CD14-positive monocyte (primary cell): ENCODE measurements at regions not wholly inside any gene's neighbourhood (a gene's known extent, or its start where the extent isn't known, plus 50 kb on each side); places are given as distances from the start of the nearest gene placed in this dataset.

Experiments
- DNase-seq, 3 donors: peaks; one replicate each; pipeline ENCODE4 v3.0.0-alpha.2; 2011 to 2022
- H2AFZ ChIP-seq: 2 replicates; pipeline ENCODE4 v1.6.0; 2012; ENCODE audit warnings: mild to moderate bottlenecking, low read depth, low read length, inconsistent platforms; ENCODE audit not compliant: insufficient read depth, poor library complexity, severe bottlenecking
- H3K27ac ChIP-seq, 2 donors: 1 replicate in 1 of 2; 2 replicates in 1 of 2; pipeline ENCODE4 v1.5.1; 2012 to 2013; ENCODE audit warnings: low read length in 2 of 2, control low read depth in 1 of 2, inconsistent platforms in 1 of 2, low read depth in 1 of 2, mild to moderate bottlenecking in 1 of 2
- H3K27me3 ChIP-seq, 2 donors: one replicate each; pipeline versions ENCODE4 v1.6.0 to v1.6.1; 2011 to 2013; ENCODE audit warnings: low read length in 2 of 2; ENCODE audit not compliant: control insufficient read depth in 2 of 2, insufficient read depth in 2 of 2
- H3K36me3 ChIP-seq, 2 donors: replicated peaks in 1 of 2; 1 replicate in 1 of 2; 2 replicates in 1 of 2; pipeline versions ENCODE4 v1.5.1 to v1.6.1; 2012 to 2013; ENCODE audit warnings: low read length in 2 of 2, control low read depth in 1 of 2, inconsistent platforms in 1 of 2, mild to moderate bottlenecking in 1 of 2; ENCODE audit not compliant: insufficient read depth in 2 of 2, control insufficient read depth in 1 of 2
- H3K4me1 ChIP-seq, 2 donors: 1 replicate in 1 of 2; 2 replicates in 1 of 2; pipeline versions ENCODE4 v1.5.1 to v1.6.1; 2012 to 2013; ENCODE audit warnings: low read length in 2 of 2, control low read depth in 1 of 2, inconsistent platforms in 1 of 2, mild to moderate bottlenecking in 1 of 2, moderate library complexity in 1 of 2; ENCODE audit not compliant: insufficient read depth in 2 of 2, control insufficient read depth in 1 of 2
- H3K4me2 ChIP-seq: replicated peaks from 2 replicates; pipeline ENCODE3; 2012; ENCODE audit warnings: low read length, moderate library complexity, mild to moderate bottlenecking; ENCODE audit not compliant: poor library complexity, severe bottlenecking; ENCODE audit errors: extremely low read depth
- H3K4me3 ChIP-seq, 3 experiments: fragments of 200-600 bp in 1 of 3; sonication (generic) in 1 of 3; replicated peaks in 1 of 3; 1 replicate in 2 of 3; 2 replicates in 1 of 3; pipeline ENCODE4 v1.5.1; 2011 to 2013; ENCODE audit warnings: low read length in 3 of 3, mild to moderate bottlenecking in 3 of 3, control low read depth in 2 of 3, low read depth in 2 of 3, inconsistent platforms in 1 of 3, moderate library complexity in 1 of 3
- H3K79me2 ChIP-seq: 2 replicates; pipeline ENCODE4 v1.6.0; 2012; ENCODE audit warnings: mild to moderate bottlenecking, control low read depth, inconsistent platforms, low read length, moderate library complexity; ENCODE audit not compliant: insufficient read depth
- H3K9ac ChIP-seq: 2 replicates; pipeline ENCODE4 v1.6.0; 2017; ENCODE audit warnings: low read length, mild to moderate bottlenecking; ENCODE audit not compliant: insufficient read depth, poor library complexity, severe bottlenecking
- H3K9me3 ChIP-seq, 2 donors: replicated peaks in 1 of 2; 1 replicate in 1 of 2; 2 replicates in 1 of 2; pipeline versions ENCODE4 v1.5.1 to v1.6.1; 2012 to 2013; ENCODE audit warnings: low read length in 2 of 2, control low read depth in 1 of 2; ENCODE audit not compliant: control insufficient read depth in 1 of 2, insufficient read depth in 1 of 2
- H4K20me1 ChIP-seq: 2 replicates; pipeline ENCODE4 v1.6.0; 2012; ENCODE audit warnings: mild to moderate bottlenecking, low read length, control low read depth, moderate library complexity; ENCODE audit not compliant: insufficient read depth
- H3K27ac Mint-ChIP-seq, 7 donors: one replicate each; pipeline ENCODE4 v1.8.0; 2020; ENCODE audit warnings: mild to moderate bottlenecking in 7 of 7, mixed read lengths in 7 of 7, moderate library complexity in 6 of 7, inconsistent platforms in 2 of 7
- H3K27me3 Mint-ChIP-seq, 3 donors: one replicate each; pipeline ENCODE4 v1.8.0; 2021 to 2022; ENCODE audit warnings: low read depth in 3 of 3, mild to moderate bottlenecking in 3 of 3, mixed read lengths in 3 of 3, moderate library complexity in 3 of 3, inconsistent platforms in 1 of 3
- H3K36me3 Mint-ChIP-seq, 2 donors: one replicate each; pipeline ENCODE4 v1.8.0; 2020; ENCODE audit warnings: mixed read lengths in 2 of 2, inconsistent platforms in 1 of 2, mild to moderate bottlenecking in 1 of 2
- H3K4me1 Mint-ChIP-seq: one replicate; pipeline ENCODE4 v1.8.0; 2020; ENCODE audit warnings: mild to moderate bottlenecking, mixed read lengths
- H3K4me3 Mint-ChIP-seq, 2 donors: one replicate each; pipeline ENCODE4 v1.8.0; 2020; ENCODE audit warnings: mild to moderate bottlenecking in 2 of 2, mixed read lengths in 2 of 2, moderate library complexity in 1 of 2
- H3K9me3 Mint-ChIP-seq, 7 donors: one replicate each; pipeline ENCODE4 v1.8.0; 2020 to 2022; ENCODE audit warnings: mixed read lengths in 7 of 7, mild to moderate bottlenecking in 6 of 7, moderate library complexity in 6 of 7, inconsistent platforms in 2 of 7
- WGBS: methylation state at CpG from one replicate; pipeline ENCODE4 v1.1.5; 2013; ENCODE audit warnings: missing lambda C conversion rate; ENCODE audit not compliant: insufficient coverage; 5-methylcytosine and 5-hydroxymethylcytosine counted together
- intact Hi-C, 2 donors: fragments of 100-400 bp; cut with micrococcal nuclease; formaldehyde crosslinking; loops; one replicate each; pipeline versions ENCODE4 v1.15.0 to v1.15.1; 2023
- TF ChIP-seq, protein P1 (sequence below): fragments of 200-600 bp; IDR thresholded peaks from one replicate; pipeline ENCODE4 v1.8.0; 2022; ENCODE audit warnings: antibody characterized with exemption, mild to moderate bottlenecking

DNA sequence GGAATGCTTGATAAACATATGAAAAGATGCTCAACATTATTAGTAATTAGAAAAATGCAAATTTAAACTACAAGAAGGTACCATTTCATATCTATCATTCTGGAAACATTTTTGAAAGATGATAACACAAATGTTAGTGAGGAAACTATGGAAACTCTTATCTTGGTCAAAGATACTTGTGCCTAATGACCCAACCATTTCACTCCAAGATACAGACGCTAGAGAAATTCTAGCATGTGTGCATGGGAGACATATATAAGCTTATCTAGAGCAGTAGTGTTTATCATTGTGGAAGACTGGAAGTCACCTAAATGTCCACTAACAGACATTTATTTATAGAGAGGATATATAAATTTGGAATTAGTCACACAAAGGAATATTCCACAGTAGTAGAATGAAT lies 143.1 kb upstream of the HMGA2 start:
- no peaks in the 10 kb centered on the region for H3K79me2 ChIP-seq
- no peaks in the 10 kb centered on the region for H3K9me3 ChIP-seq
- no peak overlapping the region for H2AFZ ChIP-seq
- H4K20me1 ChIP-seq: no peaks in the 10 kb centered on the region
- Mint-ChIP-seq H3K36me3 (no peaks in the 10 kb centered on the region), H3K9me3 (peaks cover 0 to 2% (median 0%) of the 10 kb centered on the region in 7 donors), H3K4me1 (no peaks in the 10 kb centered on the region), H3K27ac (no peak overlapping the region), H3K4me3 (no peak overlapping the region), H3K27me3 (peaks cover 0 to 3% (median 0%) of the 10 kb centered on the region in 3 donors)
- no CpG with 5 or more reads among the region's 1 CpG for WGBS
- no peak overlapping the region for H3K9ac ChIP-seq
- H3K27ac ChIP-seq: no peak overlapping the region
- H3K4me2 ChIP-seq: no peak overlapping the region
- H3K27me3 ChIP-seq: no peaks in the 10 kb centered on the region
- H3K4me3 ChIP-seq: no peak overlapping the region
- H3K4me1 ChIP-seq: no peaks in the 10 kb centered on the region
- TF ChIP-seq, protein P1, sequence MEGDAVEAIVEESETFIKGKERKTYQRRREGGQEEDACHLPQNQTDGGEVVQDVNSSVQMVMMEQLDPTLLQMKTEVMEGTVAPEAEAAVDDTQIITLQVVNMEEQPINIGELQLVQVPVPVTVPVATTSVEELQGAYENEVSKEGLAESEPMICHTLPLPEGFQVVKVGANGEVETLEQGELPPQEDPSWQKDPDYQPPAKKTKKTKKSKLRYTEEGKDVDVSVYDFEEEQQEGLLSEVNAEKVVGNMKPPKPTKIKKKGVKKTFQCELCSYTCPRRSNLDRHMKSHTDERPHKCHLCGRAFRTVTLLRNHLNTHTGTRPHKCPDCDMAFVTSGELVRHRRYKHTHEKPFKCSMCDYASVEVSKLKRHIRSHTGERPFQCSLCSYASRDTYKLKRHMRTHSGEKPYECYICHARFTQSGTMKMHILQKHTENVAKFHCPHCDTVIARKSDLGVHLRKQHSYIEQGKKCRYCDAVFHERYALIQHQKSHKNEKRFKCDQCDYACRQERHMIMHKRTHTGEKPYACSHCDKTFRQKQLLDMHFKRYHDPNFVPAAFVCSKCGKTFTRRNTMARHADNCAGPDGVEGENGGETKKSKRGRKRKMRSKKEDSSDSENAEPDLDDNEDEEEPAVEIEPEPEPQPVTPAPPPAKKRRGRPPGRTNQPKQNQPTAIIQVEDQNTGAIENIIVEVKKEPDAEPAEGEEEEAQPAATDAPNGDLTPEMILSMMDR: no peak
- no peak for DNase-seq
- H3K36me3 ChIP-seq: no peaks in the 10 kb centered on the region
- intact Hi-C loops: no loop called here

DNA sequence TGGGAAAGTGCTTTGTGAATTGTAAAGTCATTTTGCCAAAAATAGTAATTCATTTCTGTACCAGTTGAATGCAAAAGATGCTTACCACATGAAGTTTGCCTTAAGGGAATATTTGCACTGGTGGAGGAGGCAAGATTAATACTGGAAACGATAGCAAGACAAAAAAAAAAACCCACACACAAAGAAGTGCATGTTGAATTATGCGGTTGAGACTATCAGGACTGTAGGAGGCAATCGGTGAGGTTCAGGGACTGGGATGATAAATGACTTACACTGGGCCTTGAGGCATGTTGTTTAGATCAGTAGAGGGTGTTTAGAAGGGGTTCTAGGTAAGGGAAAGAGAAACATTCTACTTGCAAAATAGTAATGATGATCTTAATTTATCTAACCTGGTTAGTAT lies 142.2 kb upstream of the HMGA2 start:
- no peaks in the 10 kb centered on the region for H3K4me1 ChIP-seq
- Mint-ChIP-seq H3K4me3 (no peak overlapping the region), H3K4me1 (no peaks in the 10 kb centered on the region), H3K9me3 (peaks cover 0 to 2% (median 0%) of the 10 kb centered on the region in 7 donors), H3K36me3 (no peaks in the 10 kb centered on the region), H3K27me3 (peaks cover 0 to 3% (median 2%) of the 10 kb centered on the region in 3 donors), H3K27ac (no peak overlapping the region)
- H3K27ac ChIP-seq: no peak overlapping the region
- H3K4me2 ChIP-seq: no peak overlapping the region
- no peaks in the 10 kb centered on the region for H3K9me3 ChIP-seq
- no peak overlapping the region for H3K9ac ChIP-seq
- no peaks in the 10 kb centered on the region for H3K36me3 ChIP-seq
- H3K4me3 ChIP-seq: no peak overlapping the region
- no peaks in the 10 kb centered on the region for H4K20me1 ChIP-seq
- DNase-seq: no peak
- no peak overlapping the region for H2AFZ ChIP-seq
- intact Hi-C loops: no loop called here
- H3K79me2 ChIP-seq: no peaks in the 10 kb centered on the region
- no peaks in the 10 kb centered on the region for H3K27me3 ChIP-seq
- TF ChIP-seq, protein P1: no peak
- no CpG with 5 or more reads among the region's 3 CpGs for WGBS
